ENCODE measurements at regions not wholly inside any gene's neighbourhood (a gene's known extent, or its start where the extent isn't known, plus 50 kb on each side); places are given as distances from the start of the nearest gene placed in this dataset.

- DNase-seq: no peak
Observed at GRCh38 chr4:35494955-35495354, 749.4 kb downstream of the ARAP2 start.

GRCh38 chr4:35500812-35501211 lies 743.5 kb downstream of the ARAP2 start:
- no peak for DNase-seq

GRCh38 chr4:35503435-35503834 lies 740.9 kb downstream of the ARAP2 start:
- no peak for DNase-seq

- no peak for DNase-seq
Observed at GRCh38 chr4:35506161-35506560, 738.2 kb downstream of the ARAP2 start.

GRCh38 chr4:35511851-35512250 lies 732.5 kb downstream of the ARAP2 start:
- no peak for DNase-seq

- DNase-seq: no peak
Observed at GRCh38 chr4:35516102-35516501, 728.2 kb downstream of the ARAP2 start.

- peak; percentile 70 for DNase-seq
Observed at GRCh38 chr4:35520059-35520458, 724.3 kb downstream of the ARAP2 start.

- DNase-seq: no peak
Observed at GRCh38 chr4:35521682-35522081, 722.6 kb downstream of the ARAP2 start.

GRCh38 chr4:35525192-35525978 lies 718.9 kb downstream of the ARAP2 start:
- peak; percentile 56 for DNase-seq

GRCh38 chr4:35526456-35526855 lies 717.9 kb downstream of the ARAP2 start:
- DNase-seq: no peak

GRCh38 chr4:35534962-35535361 lies 709.4 kb downstream of the ARAP2 start:
- DNase-seq: no peak

GRCh38 chr4:35538807-35539206 lies 705.5 kb downstream of the ARAP2 start:
- peak; percentile 85 for DNase-seq

GRCh38 chr4:35539404-35540055 lies 704.8 kb downstream of the ARAP2 start:
- DNase-seq: no peak

- no peak for DNase-seq
Observed at GRCh38 chr4:35541146-35541887, 703.0 kb downstream of the ARAP2 start.

- peak; percentile 58 for DNase-seq
Observed at GRCh38 chr4:35541888-35542213, 702.5 kb downstream of the ARAP2 start.

GRCh38 chr4:35548921-35549320 lies 695.4 kb downstream of the ARAP2 start:
- no peak for DNase-seq

- DNase-seq: no peak
Observed at GRCh38 chr4:35556387-35556786, 687.9 kb downstream of the ARAP2 start.

GRCh38 chr4:35559559-35560365 lies 684.6 kb downstream of the ARAP2 start:
- peak; percentile 53 for DNase-seq

GRCh38 chr4:35562861-35563260 lies 681.5 kb downstream of the ARAP2 start:
- no peak for DNase-seq

- DNase-seq: no peak
Observed at GRCh38 chr4:35565640-35566039, 678.7 kb downstream of the ARAP2 start.

GRCh38 chr4:35591035-35591434 lies 653.3 kb downstream of the ARAP2 start:
- no peak for DNase-seq

- no peak for DNase-seq
Observed at GRCh38 chr4:35604252-35604651, 640.1 kb downstream of the ARAP2 start.

GRCh38 chr4:35604724-35605123 lies 639.6 kb downstream of the ARAP2 start:
- DNase-seq: no peak

Measured in islet precursor cell (in vitro differentiated cells).